ENCODE measurements at regions not wholly inside any gene's neighbourhood (a gene's known extent, or its start where the extent isn't known, plus 50 kb on each side); places are given as distances from the start of the nearest gene placed in this dataset.
"Not testable (repeated sequence)": the region's sequence is repeated elsewhere in the genome, so short reads cannot be mapped to it uniquely, and the experiment has no call there.

DNA sequence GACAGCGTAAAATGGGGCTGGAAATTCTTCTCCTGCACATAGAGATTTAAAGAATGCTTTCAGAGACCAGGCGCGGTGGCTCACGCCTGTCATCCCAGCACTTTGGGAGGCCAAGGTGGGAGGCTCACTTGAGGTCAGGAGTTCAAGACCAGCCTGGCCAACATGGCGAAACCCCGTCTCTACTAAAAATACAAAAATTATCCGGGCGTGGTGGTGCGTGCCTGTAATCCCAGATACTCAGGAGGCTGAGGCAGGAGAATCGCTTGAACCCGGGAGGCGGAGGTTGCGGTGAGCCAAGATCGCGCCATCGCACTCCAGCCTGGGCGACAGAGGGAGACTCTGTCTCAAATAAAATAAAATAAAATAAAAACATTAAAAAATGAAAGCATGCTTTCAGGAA, 107.4 kb downstream of the CRLF2 start:
- not testable (repeated sequence) for H3K27me3 ChIP-seq (ENCODE audit: control insufficient read depth in 3 of 3, insufficient read depth in 3 of 3, low read length in 3 of 3)

DNA sequence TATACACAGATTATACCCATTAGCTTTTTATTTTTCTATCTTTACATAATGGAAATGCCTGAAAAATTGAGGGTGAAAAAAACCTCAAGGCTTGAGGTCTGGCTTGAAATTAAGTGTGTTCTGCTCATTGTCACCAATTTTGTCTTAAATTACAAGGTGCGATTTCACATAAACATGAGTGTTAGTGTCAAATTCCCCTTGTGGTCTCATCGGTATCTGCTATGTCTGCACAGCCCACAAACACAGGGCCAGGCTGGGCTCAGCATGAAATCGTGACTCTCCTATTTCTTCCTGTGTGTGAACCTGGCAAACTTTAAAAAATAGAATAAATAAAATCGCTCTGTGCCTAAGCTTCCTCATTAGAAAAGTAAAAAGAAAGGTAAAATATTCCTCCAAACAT, 109.1 kb downstream of the CRLF2 start:
- no peak overlapping the region for H3K4me3 ChIP-seq (ENCODE audit: low read length in 3 of 3)
- no peaks in the 10 kb centered on the region for H3K9me3 ChIP-seq (ENCODE audit: control insufficient read depth in 3 of 3, low read length in 3 of 3)
- H3K4me1 ChIP-seq (ENCODE audit: control insufficient read depth in 3 of 3, insufficient read depth in 3 of 3, low read length in 3 of 3) = no peaks in the 10 kb centered on the region
- no peaks in the 10 kb centered on the region for H3K36me3 ChIP-seq (ENCODE audit: control insufficient read depth in 3 of 3, insufficient read depth in 3 of 3, low read length in 3 of 3)
- H3K9ac ChIP-seq (ENCODE audit: low read depth in 1 of 3, low read length in 3 of 3) = no peak overlapping the region
- no peak overlapping the region for H3K27ac ChIP-seq (ENCODE audit: low read depth, low read length)
- no peaks in the 10 kb centered on the region for H3K27me3 ChIP-seq (ENCODE audit: control insufficient read depth in 3 of 3, insufficient read depth in 3 of 3, low read length in 3 of 3)

More for the DNA sequence above, 107.4 kb downstream of the CRLF2 start:
- H3K36me3 ChIP-seq (ENCODE audit: control insufficient read depth in 3 of 3, insufficient read depth in 3 of 3, low read length in 3 of 3); H3K27ac ChIP-seq (ENCODE audit: low read depth, low read length); H3K9ac ChIP-seq (ENCODE audit: low read depth in 1 of 3, low read length in 3 of 3); H3K9me3 ChIP-seq (ENCODE audit: control insufficient read depth in 3 of 3, low read length in 3 of 3); H3K4me3 ChIP-seq (ENCODE audit: low read length in 3 of 3); H3K4me1 ChIP-seq (ENCODE audit: control insufficient read depth in 3 of 3, insufficient read depth in 3 of 3, low read length in 3 of 3): not testable (repeated sequence)

DNA sequence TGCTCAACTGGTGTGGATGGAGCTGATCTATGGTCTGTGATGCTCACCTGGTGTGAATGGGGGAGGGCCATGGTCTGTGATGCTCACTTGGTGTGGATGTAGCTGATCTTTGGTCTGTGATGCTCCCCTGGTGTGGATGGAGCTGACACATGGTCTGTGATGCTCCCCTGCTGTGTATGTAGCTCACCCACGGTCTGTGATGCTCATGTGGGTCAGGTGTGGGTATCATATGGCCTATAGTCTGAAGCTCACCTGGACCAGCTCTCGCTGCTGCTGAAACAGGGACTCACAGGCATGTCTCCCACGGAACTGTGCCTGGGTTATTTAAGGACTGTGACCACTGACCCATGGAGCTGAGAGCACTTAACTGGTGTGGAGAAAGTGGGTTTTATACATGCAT, 109.7 kb downstream of the CRLF2 start:
- Histone ChIP-seq H3K4me1 (ENCODE audit: control insufficient read depth in 3 of 3, insufficient read depth in 3 of 3, low read length in 3 of 3) (no peaks in the 10 kb centered on the region), H3K27me3 (ENCODE audit: control insufficient read depth in 3 of 3, insufficient read depth in 3 of 3, low read length in 3 of 3) (no peaks in the 10 kb centered on the region), H3K27ac (ENCODE audit: low read depth, low read length) (no peak overlapping the region), H3K9ac (ENCODE audit: low read depth in 1 of 3, low read length in 3 of 3) (no peak overlapping the region), H3K9me3 (ENCODE audit: control insufficient read depth in 3 of 3, low read length in 3 of 3) (no peaks in the 10 kb centered on the region), H3K4me3 (ENCODE audit: low read length in 3 of 3) (no peak overlapping the region), H3K36me3 (ENCODE audit: control insufficient read depth in 3 of 3, insufficient read depth in 3 of 3, low read length in 3 of 3) (no peaks in the 10 kb centered on the region)

DNA sequence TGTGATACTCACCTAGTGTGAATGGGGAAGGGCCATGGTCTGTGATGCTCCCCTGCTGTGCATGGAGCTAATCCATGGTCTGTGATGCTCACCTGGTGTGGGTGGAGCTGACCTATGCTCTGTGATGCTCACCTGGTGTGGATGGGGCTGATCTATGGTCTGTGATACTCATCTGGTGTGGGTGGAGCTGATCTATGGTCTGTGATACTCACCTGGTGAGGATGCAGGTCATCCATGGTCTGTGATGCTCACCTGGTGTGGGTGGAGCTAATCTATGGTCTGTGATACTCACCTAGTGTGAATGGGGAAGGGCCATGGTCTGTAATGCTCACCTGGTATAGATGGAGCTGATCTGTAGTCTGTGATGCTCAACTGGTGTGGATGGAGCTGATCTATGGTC, 110.2 kb downstream of the CRLF2 start:
- not testable (repeated sequence) for H3K9ac ChIP-seq (ENCODE audit: low read depth in 1 of 3, low read length in 3 of 3); H3K27me3 ChIP-seq (ENCODE audit: control insufficient read depth in 3 of 3, insufficient read depth in 3 of 3, low read length in 3 of 3); H3K27ac ChIP-seq (ENCODE audit: low read depth, low read length); H3K4me3 ChIP-seq (ENCODE audit: low read length in 3 of 3); H3K9me3 ChIP-seq (ENCODE audit: control insufficient read depth in 3 of 3, low read length in 3 of 3); H3K36me3 ChIP-seq (ENCODE audit: control insufficient read depth in 3 of 3, insufficient read depth in 3 of 3, low read length in 3 of 3); H3K4me1 ChIP-seq (ENCODE audit: control insufficient read depth in 3 of 3, insufficient read depth in 3 of 3, low read length in 3 of 3)

DNA sequence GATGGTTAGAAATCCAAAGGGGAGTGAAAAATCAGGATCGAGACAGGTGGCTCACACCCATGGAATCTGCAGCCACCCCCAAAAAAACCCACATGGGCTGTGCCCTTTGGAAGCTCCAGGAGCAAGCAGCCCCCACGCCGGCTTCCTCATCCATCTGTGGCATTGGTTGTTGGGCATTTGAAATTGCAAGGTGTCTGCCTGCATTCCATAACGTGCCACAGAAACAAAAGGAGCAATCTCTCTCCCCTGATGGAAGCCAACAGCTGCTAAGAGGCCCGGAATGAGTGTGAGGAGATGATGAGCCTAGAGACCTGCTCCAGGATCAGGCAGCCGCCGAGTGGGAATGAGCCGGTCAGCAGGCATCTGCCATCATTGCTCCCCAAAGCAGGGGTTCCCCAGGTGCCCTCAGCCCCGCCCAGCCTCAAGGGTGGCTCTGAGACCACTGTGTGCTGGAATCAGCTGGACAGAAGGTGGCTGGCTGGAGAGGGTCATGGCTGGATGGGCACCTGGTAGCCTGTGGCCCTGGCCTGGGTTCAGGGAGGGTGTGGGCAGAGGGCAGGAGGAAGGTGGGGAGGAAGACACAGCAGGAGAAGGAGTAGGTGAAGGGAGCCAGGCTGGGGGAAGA, 113.2 kb downstream of the CRLF2 start:
- H3K9me3 ChIP-seq (ENCODE audit: control insufficient read depth in 3 of 3, low read length in 3 of 3) = peaks cover 6 to 8% (median 7%) of the 10 kb centered on the region in 3 donors
- no peak overlapping the region for H3K4me3 ChIP-seq (ENCODE audit: low read length in 3 of 3)
- H3K9ac ChIP-seq (ENCODE audit: low read depth in 1 of 3, low read length in 3 of 3) = no peak overlapping the region
- no peaks in the 10 kb centered on the region for H3K36me3 ChIP-seq (ENCODE audit: control insufficient read depth in 3 of 3, insufficient read depth in 3 of 3, low read length in 3 of 3)
- no peaks in the 10 kb centered on the region for H3K27me3 ChIP-seq (ENCODE audit: control insufficient read depth in 3 of 3, insufficient read depth in 3 of 3, low read length in 3 of 3)
- H3K27ac ChIP-seq (ENCODE audit: low read depth, low read length) = no peak overlapping the region
- no peaks in the 10 kb centered on the region for H3K4me1 ChIP-seq (ENCODE audit: control insufficient read depth in 3 of 3, insufficient read depth in 3 of 3, low read length in 3 of 3)

DNA sequence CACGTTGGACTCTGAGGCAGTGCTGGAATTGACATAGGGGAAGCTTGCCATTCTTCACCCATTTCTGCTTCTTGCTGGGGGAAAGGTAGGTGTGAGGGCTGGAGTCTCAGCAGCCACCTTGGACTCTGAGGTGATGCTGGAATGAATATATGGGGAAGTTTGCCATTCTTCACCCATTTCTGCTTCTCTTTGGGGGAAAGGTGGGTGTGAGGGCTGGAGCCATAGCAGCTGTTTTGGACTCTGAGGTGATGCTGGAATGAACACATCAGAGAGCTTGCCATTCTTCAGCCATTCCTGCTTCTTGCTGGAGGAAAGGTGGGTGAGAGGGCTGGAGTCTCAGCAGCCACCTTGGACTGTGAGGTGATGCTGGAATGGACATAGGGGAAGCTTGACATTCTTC, 115.1 kb downstream of the CRLF2 start:
- H3K27ac ChIP-seq (ENCODE audit: low read depth, low read length) = no peak overlapping the region
- H3K9ac ChIP-seq (ENCODE audit: low read depth in 1 of 3, low read length in 3 of 3) = no peak overlapping the region
- no peaks in the 10 kb centered on the region for H3K36me3 ChIP-seq (ENCODE audit: control insufficient read depth in 3 of 3, insufficient read depth in 3 of 3, low read length in 3 of 3)
- H3K9me3 ChIP-seq (ENCODE audit: control insufficient read depth in 3 of 3, low read length in 3 of 3) = peaks cover 6 to 8% (median 7%) of the 10 kb centered on the region in 3 donors
- no peaks in the 10 kb centered on the region for H3K4me1 ChIP-seq (ENCODE audit: control insufficient read depth in 3 of 3, insufficient read depth in 3 of 3, low read length in 3 of 3)
- peak overlapping the region in 1 of 3 donors; percentile 24 for H3K4me3 ChIP-seq (ENCODE audit: low read length in 3 of 3)
- H3K27me3 ChIP-seq (ENCODE audit: control insufficient read depth in 3 of 3, insufficient read depth in 3 of 3, low read length in 3 of 3) = no peaks in the 10 kb centered on the region

DNA sequence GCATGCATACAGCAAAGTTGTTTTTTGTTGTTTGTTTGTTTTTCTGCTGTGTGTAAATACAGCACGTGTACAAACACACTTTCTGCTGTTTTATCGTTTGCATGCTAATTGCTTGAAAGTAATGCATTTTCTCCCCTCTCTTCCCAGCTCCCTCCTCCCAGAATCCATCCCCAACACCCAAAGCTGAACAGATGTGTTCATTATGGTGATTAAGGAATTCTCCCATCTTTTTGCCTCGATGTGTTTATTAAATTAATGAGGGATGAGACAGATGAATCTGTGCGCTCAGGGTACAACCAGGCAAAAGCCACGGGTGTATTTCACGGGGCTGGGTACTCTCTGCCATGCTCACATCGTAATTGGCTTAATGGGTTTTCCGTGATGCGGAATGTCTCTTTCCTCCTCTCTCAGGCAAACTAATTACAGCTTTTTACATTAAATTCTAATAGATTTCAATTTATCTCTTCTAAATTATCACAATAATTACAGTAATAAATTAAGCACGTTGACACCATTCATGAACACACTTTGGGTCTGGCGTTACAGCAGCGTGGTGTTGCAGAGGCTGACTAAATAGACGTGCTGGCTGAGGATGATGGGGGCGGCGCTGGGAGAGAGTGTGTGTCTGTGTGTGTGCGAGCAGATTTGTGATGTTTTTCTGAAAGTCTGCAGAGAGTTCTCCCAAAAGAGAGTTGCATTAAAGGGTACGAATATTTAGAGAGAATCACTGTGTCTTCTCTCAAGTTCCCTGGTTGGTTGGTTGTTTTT, 117.7 kb downstream of the CRLF2 start:
- no peak overlapping the region for H3K4me3 ChIP-seq (ENCODE audit: low read length in 3 of 3)
- H3K36me3 ChIP-seq (ENCODE audit: control insufficient read depth in 3 of 3, insufficient read depth in 3 of 3, low read length in 3 of 3) = no peaks in the 10 kb centered on the region
- H3K9me3 ChIP-seq (ENCODE audit: control insufficient read depth in 3 of 3, low read length in 3 of 3) = peaks cover 6 to 8% (median 7%) of the 10 kb centered on the region in 3 donors
- no peaks in the 10 kb centered on the region for H3K4me1 ChIP-seq (ENCODE audit: control insufficient read depth in 3 of 3, insufficient read depth in 3 of 3, low read length in 3 of 3)
- no peak overlapping the region for H3K9ac ChIP-seq (ENCODE audit: low read depth in 1 of 3, low read length in 3 of 3)
- no peaks in the 10 kb centered on the region for H3K27me3 ChIP-seq (ENCODE audit: control insufficient read depth in 3 of 3, insufficient read depth in 3 of 3, low read length in 3 of 3)
- H3K27ac ChIP-seq (ENCODE audit: low read depth, low read length) = no peak overlapping the region

DNA sequence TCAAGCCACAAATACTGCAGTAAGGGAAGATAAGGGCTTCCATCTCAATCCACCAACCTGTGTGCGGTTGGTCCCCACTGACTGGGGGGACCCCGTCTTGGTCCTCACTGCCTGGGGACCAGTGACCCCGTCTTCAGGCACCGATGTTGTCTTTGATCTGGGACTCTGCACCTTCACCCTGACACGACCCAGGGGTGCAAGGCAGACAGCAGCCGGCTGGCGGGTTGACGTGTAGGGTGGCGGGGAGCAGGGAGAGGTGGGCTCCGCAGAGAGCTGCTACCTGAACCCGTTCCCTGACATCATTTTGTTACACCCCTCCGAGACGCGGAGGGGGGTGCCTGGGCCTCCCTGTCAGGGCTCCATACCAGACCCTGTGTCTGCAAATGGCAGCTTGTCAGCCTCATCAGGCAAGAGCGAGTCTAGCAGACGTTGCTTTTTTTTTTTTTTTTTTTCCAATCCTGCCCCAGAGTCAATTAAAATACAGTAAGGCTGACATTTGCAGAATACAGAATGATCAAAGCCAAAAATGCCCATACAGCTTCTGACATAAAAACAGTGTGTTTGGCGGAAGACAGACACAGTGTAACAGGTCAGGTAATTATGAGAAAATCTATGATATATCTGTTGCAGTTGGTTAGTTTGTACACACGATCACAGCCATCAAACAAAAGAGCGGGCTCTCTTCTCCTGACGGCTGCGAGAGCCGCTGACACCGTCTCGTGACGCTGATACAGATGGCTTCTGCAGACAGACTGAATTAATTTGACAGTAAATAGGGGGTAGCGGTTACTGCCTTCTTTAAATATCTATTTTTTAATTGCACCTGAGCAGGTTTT, 118.6 kb downstream of the CRLF2 start:
- Histone ChIP-seq H3K9ac (ENCODE audit: low read depth in 1 of 3, low read length in 3 of 3) (no peak overlapping the region), H3K27me3 (ENCODE audit: control insufficient read depth in 3 of 3, insufficient read depth in 3 of 3, low read length in 3 of 3) (no peaks in the 10 kb centered on the region), H3K4me1 (ENCODE audit: control insufficient read depth in 3 of 3, insufficient read depth in 3 of 3, low read length in 3 of 3) (no peaks in the 10 kb centered on the region), H3K36me3 (ENCODE audit: control insufficient read depth in 3 of 3, insufficient read depth in 3 of 3, low read length in 3 of 3) (no peaks in the 10 kb centered on the region), H3K9me3 (ENCODE audit: control insufficient read depth in 3 of 3, low read length in 3 of 3) (peaks cover 6 to 8% (median 7%) of the 10 kb centered on the region in 3 donors), H3K27ac (ENCODE audit: low read depth, low read length) (no peak overlapping the region), H3K4me3 (ENCODE audit: low read length in 3 of 3) (no peak overlapping the region)

DNA sequence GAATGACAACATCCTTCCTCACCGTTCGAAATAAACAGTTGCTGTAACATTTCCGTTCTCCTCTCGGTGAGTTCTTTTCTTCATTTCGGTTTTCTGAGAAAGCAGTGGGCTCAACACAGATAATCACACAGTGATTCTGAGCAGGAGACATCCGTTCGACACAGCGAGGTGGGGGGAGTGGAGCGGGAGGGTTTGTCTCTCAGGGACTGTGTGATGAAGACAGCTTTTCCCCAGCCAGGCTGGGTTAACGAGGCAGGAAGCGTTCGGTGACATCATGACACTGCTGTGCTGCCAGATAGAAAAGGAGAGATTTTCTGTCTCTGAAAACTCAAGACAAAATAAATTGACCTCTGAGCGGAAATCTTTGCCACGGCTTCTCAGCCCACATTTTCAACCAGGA, 119.3 kb downstream of the CRLF2 start:
- Histone ChIP-seq H3K36me3 (ENCODE audit: control insufficient read depth in 3 of 3, insufficient read depth in 3 of 3, low read length in 3 of 3) (no peaks in the 10 kb centered on the region), H3K27ac (ENCODE audit: low read depth, low read length) (no peak overlapping the region), H3K4me3 (ENCODE audit: low read length in 3 of 3) (no peak overlapping the region), H3K9me3 (ENCODE audit: control insufficient read depth in 3 of 3, low read length in 3 of 3) (peaks cover 6 to 8% (median 7%) of the 10 kb centered on the region in 3 donors), H3K9ac (ENCODE audit: low read depth in 1 of 3, low read length in 3 of 3) (no peak overlapping the region), H3K27me3 (ENCODE audit: control insufficient read depth in 3 of 3, insufficient read depth in 3 of 3, low read length in 3 of 3) (no peaks in the 10 kb centered on the region), H3K4me1 (ENCODE audit: control insufficient read depth in 3 of 3, insufficient read depth in 3 of 3, low read length in 3 of 3) (no peaks in the 10 kb centered on the region)

All from skeletal muscle tissue (tissue), 3 donors.